GM23338 (cell line): ENCODE measurements at regions not wholly inside any gene's neighbourhood (a gene's known extent, or its start where the extent isn't known, plus 50 kb on each side); places are given as distances from the start of the nearest gene placed in this dataset.

Experiments used
- ATAC-seq: fragments of 200-7000 bp; cut with Tn5 transposase; 3 replicates; pipeline ENCODE4 v1.9.1; 2020
- DNase-seq: peaks from one replicate; pipeline ENCODE4 v3.0.0-alpha.2; 2015; ENCODE audit warnings: low spot score
- H2AFZ ChIP-seq: fragments of 200-600 bp; sonication (generic); 2 replicates; pipeline ENCODE4 v1.8.0; 2016; ENCODE audit warnings: antibody characterized with exemption, mild to moderate bottlenecking, moderate library complexity
- H3F3A ChIP-seq: fragments of 200-600 bp; sonication (generic); replicated peaks from 2 replicates; pipeline ENCODE4 v1.8.0; 2017; ENCODE audit warnings: antibody characterized with exemption, mixed run types, low read depth
- H3K27ac ChIP-seq: fragments of 200-600 bp; sonication (generic); 2 replicates; pipeline ENCODE4 v1.6.1; 2016; ENCODE audit warnings: low read depth
- H3K27me3 ChIP-seq: fragments of 200-600 bp; sonication (generic); 2 replicates; pipeline ENCODE4 v1.8.0; 2016; ENCODE audit warnings: mild to moderate bottlenecking, mixed run types, moderate library complexity; ENCODE audit not compliant: insufficient read depth
- H3K36me3 ChIP-seq: fragments of 200-600 bp; sonication (generic); 2 replicates; pipeline ENCODE4 v1.8.0; 2016; ENCODE audit warnings: mild to moderate bottlenecking; ENCODE audit not compliant: insufficient read depth
- H3K4me1 ChIP-seq: fragments of 200-600 bp; sonication (generic); 2 replicates; pipeline ENCODE4 v1.8.0; 2016; ENCODE audit warnings: mild to moderate bottlenecking, moderate library complexity; ENCODE audit not compliant: insufficient read depth
- H3K4me2 ChIP-seq: fragments of 200-600 bp; sonication (generic); 2 replicates; pipeline ENCODE4 v1.7.1; 2017; ENCODE audit warnings: mixed run types
- H3K4me3 ChIP-seq: fragments of 200-600 bp; sonication (generic); 2 replicates; pipeline ENCODE4 v1.6.1; 2016; ENCODE audit warnings: mixed run types
- H3K79me2 ChIP-seq: fragments of 200-600 bp; sonication (generic); replicated peaks from 2 replicates; pipeline ENCODE4 v1.8.0; 2017; ENCODE audit warnings: mild to moderate bottlenecking; ENCODE audit not compliant: insufficient read depth
- H3K9me2 ChIP-seq: fragments of 200-600 bp; sonication (generic); 2 replicates; pipeline ENCODE4 v1.8.0; 2017; ENCODE audit not compliant: insufficient read depth
- H4K20me1 ChIP-seq: fragments of 200-600 bp; sonication (generic); replicated peaks from 2 replicates; pipeline ENCODE4 v1.8.0; 2017; ENCODE audit warnings: mild to moderate bottlenecking; ENCODE audit not compliant: insufficient read depth
- H3K27ac Mint-ChIP-seq: 2 replicates; pipeline ENCODE4 v1.8.0; 2020; ENCODE audit warnings: inconsistent platforms, mild to moderate bottlenecking, moderate library complexity, mixed read lengths
- H3K27me3 Mint-ChIP-seq: 3 replicates; pipeline ENCODE4 v1.8.0; 2022; ENCODE audit warnings: low read depth, mild to moderate bottlenecking, moderate library complexity, mixed read lengths, inconsistent platforms; ENCODE audit not compliant: insufficient read depth, poor library complexity
- H3K36me3 Mint-ChIP-seq: 3 replicates; pipeline ENCODE4 v1.8.0; 2021; ENCODE audit warnings: low read depth, mild to moderate bottlenecking, inconsistent platforms, moderate library complexity, mixed read lengths
- H3K4me1 Mint-ChIP-seq: 3 replicates; pipeline ENCODE4 v1.8.0; 2020; ENCODE audit warnings: mild to moderate bottlenecking, inconsistent platforms, mixed read lengths
- H3K4me3 Mint-ChIP-seq: 3 replicates; pipeline ENCODE4 v1.8.0; 2021; ENCODE audit warnings: moderate library complexity, mild to moderate bottlenecking, inconsistent platforms, mixed read lengths
- H3K9me3 Mint-ChIP-seq: 3 replicates; pipeline ENCODE4 v1.8.0; 2020; ENCODE audit warnings: moderate library complexity, mild to moderate bottlenecking, inconsistent platforms, mixed read lengths
- CREB1 ChIP-seq: fragments of 250-450 bp; sonication (Bioruptor Pico); IDR thresholded peaks from 2 replicates; pipeline ENCODE4 v1.5.0; 2020; ENCODE audit warnings: low read depth, mild to moderate bottlenecking, moderate library complexity
- EZH2 ChIP-seq: fragments of 200-600 bp; sonication (generic); IDR thresholded peaks from one replicate; pipeline ENCODE4 v1.8.0; 2017; ENCODE audit warnings: antibody characterized with exemption, mild to moderate bottlenecking, low read depth; ENCODE audit not compliant: unreplicated experiment
- EZH2phosphoT487 ChIP-seq: fragments of 200-600 bp; sonication (generic); IDR thresholded peaks from one replicate; pipeline ENCODE4 v1.8.1; 2018; ENCODE audit warnings: antibody characterized with exemption; ENCODE audit not compliant: unreplicated experiment
- JUNB ChIP-seq: IDR thresholded peaks from one replicate; pipeline ENCODE4 v1.6.1; 2016; ENCODE audit warnings: antibody characterized with exemption; ENCODE audit not compliant: unreplicated experiment
- NANOG ChIP-seq: IDR thresholded peaks from 2 replicates; pipeline ENCODE4 v1.6.1; 2016; ENCODE audit warnings: antibody characterized with exemption, borderline replicate concordance
- POLR2AphosphoS5 ChIP-seq: IDR thresholded peaks from 2 replicates; pipeline ENCODE4 v1.6.1; 2016; ENCODE audit warnings: antibody characterized with exemption, low read depth
- REST ChIP-seq: IDR thresholded peaks from one replicate; pipeline ENCODE4 v1.6.1; 2018; ENCODE audit warnings: antibody characterized with exemption; ENCODE audit not compliant: unreplicated experiment
- STAT1 ChIP-seq: IDR thresholded peaks from one replicate; pipeline ENCODE4 v1.6.1; 2016; ENCODE audit warnings: antibody characterized with exemption; ENCODE audit not compliant: unreplicated experiment
- ZNF114 ChIP-seq: fragments of 250-450 bp; sonication (Bioruptor Pico); IDR thresholded peaks from 2 replicates; pipeline ENCODE4 v1.5.0; 2020; ENCODE audit warnings: mild to moderate bottlenecking, moderate library complexity
- ZNF331 ChIP-seq: fragments of 250-450 bp; sonication (Bioruptor Pico); IDR thresholded peaks from 2 replicates; pipeline ENCODE4 v1.5.0; 2020; ENCODE audit warnings: low read depth, mild to moderate bottlenecking, moderate library complexity
- ZNF462 ChIP-seq: fragments of 250-450 bp; sonication (Bioruptor Pico); IDR thresholded peaks from 2 replicates; pipeline ENCODE4 v1.5.0; 2020; ENCODE audit warnings: mild to moderate bottlenecking, moderate library complexity
- TF ChIP-seq, protein P1 (sequence below), 2 experiments: fragments of 200-600 bp in 1 of 2; sonication (generic) in 1 of 2; conservative IDR thresholded peaks; 2 replicates each; pipeline versions ENCODE4 v1.5.1 to v1.6.1; 2016 to 2017; ENCODE audit warnings: antibody characterized with exemption in 2 of 2, low read depth in 2 of 2, mild to moderate bottlenecking in 2 of 2, moderate library complexity in 1 of 2
- TF ChIP-seq, protein P2 (sequence below): IDR thresholded peaks from 2 replicates; pipeline ENCODE4 v1.6.1; 2016; ENCODE audit warnings: antibody characterized with exemption

DNA sequence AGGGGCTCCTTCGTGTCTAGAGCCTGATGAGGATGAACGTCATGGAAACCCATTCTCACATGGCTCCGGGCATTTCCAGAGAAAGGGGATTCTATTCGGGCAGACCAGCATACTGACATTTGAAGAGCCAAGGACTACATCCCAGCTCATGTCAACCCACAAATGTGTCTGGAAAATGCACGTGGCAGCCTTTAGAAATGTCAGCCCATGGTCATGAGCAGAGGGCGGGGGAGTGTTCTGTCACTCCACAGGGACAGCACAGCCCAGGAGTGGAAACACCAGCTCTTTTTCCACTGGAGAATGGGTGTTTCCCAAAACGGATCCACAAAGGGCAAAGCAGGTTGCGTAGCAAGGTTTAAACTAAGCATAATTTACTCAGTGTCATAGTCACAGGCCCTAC is 207.0 kb downstream of the BCOR start:
- Histone ChIP-seq H3F3A (no peaks in the 10 kb centered on the region), H3K4me1 (no peaks in the 10 kb centered on the region), H3K36me3 (no peaks in the 10 kb centered on the region), H3K27ac (no peak overlapping the region), H2AFZ (no peak overlapping the region), H4K20me1 (no peaks in the 10 kb centered on the region), H3K4me2 (no peak overlapping the region), H3K9me2 (no peaks in the 10 kb centered on the region), H3K27me3 (no peaks in the 10 kb centered on the region), H3K4me3 (no peak overlapping the region), H3K79me2 (no peaks in the 10 kb centered on the region)
- no peaks in the 10 kb centered on the region for H3K27me3 Mint-ChIP-seq
- H3K36me3 Mint-ChIP-seq: no peaks in the 10 kb centered on the region
- H3K4me3 Mint-ChIP-seq: no peak overlapping the region
- ATAC-seq (no peak), DNase-seq (no peak)
- TF ChIP-seq REST (no peak), EZH2 (no peak), ZNF114 (CRISPR knock-in tag) (no peak), CREB1 (no peak), NANOG (no peak), ZNF331 (CRISPR knock-in tag) (no peak), EZH2phosphoT487 (no peak), ZNF462 (CRISPR knock-in tag) (no peak), POLR2AphosphoS5 (no peak), STAT1 (no peak), JUNB (no peak)
- TF ChIP-seq, protein P1, sequence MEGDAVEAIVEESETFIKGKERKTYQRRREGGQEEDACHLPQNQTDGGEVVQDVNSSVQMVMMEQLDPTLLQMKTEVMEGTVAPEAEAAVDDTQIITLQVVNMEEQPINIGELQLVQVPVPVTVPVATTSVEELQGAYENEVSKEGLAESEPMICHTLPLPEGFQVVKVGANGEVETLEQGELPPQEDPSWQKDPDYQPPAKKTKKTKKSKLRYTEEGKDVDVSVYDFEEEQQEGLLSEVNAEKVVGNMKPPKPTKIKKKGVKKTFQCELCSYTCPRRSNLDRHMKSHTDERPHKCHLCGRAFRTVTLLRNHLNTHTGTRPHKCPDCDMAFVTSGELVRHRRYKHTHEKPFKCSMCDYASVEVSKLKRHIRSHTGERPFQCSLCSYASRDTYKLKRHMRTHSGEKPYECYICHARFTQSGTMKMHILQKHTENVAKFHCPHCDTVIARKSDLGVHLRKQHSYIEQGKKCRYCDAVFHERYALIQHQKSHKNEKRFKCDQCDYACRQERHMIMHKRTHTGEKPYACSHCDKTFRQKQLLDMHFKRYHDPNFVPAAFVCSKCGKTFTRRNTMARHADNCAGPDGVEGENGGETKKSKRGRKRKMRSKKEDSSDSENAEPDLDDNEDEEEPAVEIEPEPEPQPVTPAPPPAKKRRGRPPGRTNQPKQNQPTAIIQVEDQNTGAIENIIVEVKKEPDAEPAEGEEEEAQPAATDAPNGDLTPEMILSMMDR (conservative IDR thresholded peaks at IDR 0.05; ENCODE audit: low read depth in 2 of 2): no peak
- TF ChIP-seq, protein P2, sequence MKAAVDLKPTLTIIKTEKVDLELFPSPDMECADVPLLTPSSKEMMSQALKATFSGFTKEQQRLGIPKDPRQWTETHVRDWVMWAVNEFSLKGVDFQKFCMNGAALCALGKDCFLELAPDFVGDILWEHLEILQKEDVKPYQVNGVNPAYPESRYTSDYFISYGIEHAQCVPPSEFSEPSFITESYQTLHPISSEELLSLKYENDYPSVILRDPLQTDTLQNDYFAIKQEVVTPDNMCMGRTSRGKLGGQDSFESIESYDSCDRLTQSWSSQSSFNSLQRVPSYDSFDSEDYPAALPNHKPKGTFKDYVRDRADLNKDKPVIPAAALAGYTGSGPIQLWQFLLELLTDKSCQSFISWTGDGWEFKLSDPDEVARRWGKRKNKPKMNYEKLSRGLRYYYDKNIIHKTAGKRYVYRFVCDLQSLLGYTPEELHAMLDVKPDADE: no peak
- no peak overlapping the region for H3K27ac Mint-ChIP-seq
- H3K4me1 Mint-ChIP-seq: peaks cover 11% of the 10 kb centered on the region
- 0 out of 3 replicates have a peak, but pooled peaks cover 4% of the 10 kb centered on the region for H3K9me3 Mint-ChIP-seq
